ENCODE measurements at regions not wholly inside any gene's neighbourhood (a gene's known extent, or its start where the extent isn't known, plus 50 kb on each side); places are given as distances from the start of the nearest gene placed in this dataset.

GRCh38 chr9:20208226-20208625 lies 414.1 kb downstream of the MLLT3 start:
- H3K9me3 ChIP-seq (replicated peaks; ENCODE audit: control insufficient read depth, insufficient read depth, low read depth, low read length), result no peaks in the 10 kb centered on the region
- no peak for DNase-seq (ENCODE audit: extremely low read depth in 1 of 4, low spot score in 3 of 4)

GRCh38 chr9:20207176-20207575 lies 415.1 kb downstream of the MLLT3 start:
- ChIA-PET POLR2A (no interaction called here), CTCF (ENCODE audit: low intra/inter-chr PET ratio) (no interaction called here)
- Histone ChIP-seq H3K4me3 (no peak overlapping the region), H4K20me1 (replicated peaks; ENCODE audit: control insufficient read depth, insufficient read depth, low read length) (no peaks in the 10 kb centered on the region), H3K4me1 (replicated peaks in 1 of 2; ENCODE audit: control insufficient read depth in 2 of 2, insufficient read depth in 2 of 2, low read length in 2 of 2) (no peaks in the 10 kb centered on the region), H3K27ac (ENCODE audit: extremely low read depth, low read depth, low read length) (no peak overlapping the region), H3K4me2 (ENCODE audit: insufficient read depth, low read length) (no peak overlapping the region), H3K27me3 (ENCODE audit: control insufficient read depth in 2 of 2, insufficient read depth in 2 of 2, low read length in 2 of 2) (no peaks in the 10 kb centered on the region), H3K9me3 (replicated peaks; ENCODE audit: control insufficient read depth, insufficient read depth, low read depth, low read length) (no peaks in the 10 kb centered on the region), H3K36me3 (ENCODE audit: control insufficient read depth, insufficient read depth, low read length) (no peaks in the 10 kb centered on the region), H3K79me2 (ENCODE audit: control insufficient read depth, insufficient read depth, low read length) (no peaks in the 10 kb centered on the region), H2AFZ (ENCODE audit: low read depth, low read length) (no peak overlapping the region), H3K9ac (ENCODE audit: insufficient read depth in 1 of 2, low read depth in 2 of 2, low read length in 2 of 2) (no peak overlapping the region), H3K9me1 (ENCODE audit: control insufficient read depth, insufficient read depth, low read length) (no peaks in the 10 kb centered on the region)
- in situ Hi-C loops (cut with MboI) (no loop called here), intact Hi-C loops (cut with micrococcal nuclease) (no loop called here)
- no peak for ATAC-seq
- BruUV-seq (replicated peaks), result no TSS peak
- TF ChIP-seq POLR2G (IDR thresholded peaks at IDR 0.05; ENCODE audit: low read depth, low read length), result no peak
- TF ChIP-seq POU5F1 (IDR thresholded peaks at IDR 0.05; ENCODE audit: borderline replicate concordance, low read depth, low read length, partially characterized antibody), result no peak
- no peak for TF ChIP-seq THRA (IDR thresholded peaks at IDR 0.05)
- TF ChIP-seq POLR2H (tag; IDR thresholded peaks at IDR 0.05; ENCODE audit: low read depth), result no peak
- no peak for TF ChIP-seq ZNF695 (CRISPR knock-in tag; IDR thresholded peaks at IDR 0.05)
- TF ChIP-seq, protein P1, sequence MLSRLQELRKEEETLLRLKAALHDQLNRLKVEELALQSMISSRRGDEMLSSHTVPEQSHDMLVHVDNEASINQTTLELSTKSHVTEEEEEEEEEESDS (CRISPR knock-in tag; IDR thresholded peaks at IDR 0.05), result no peak
- TF ChIP-seq SMAD2 (IDR thresholded peaks at IDR 0.05; ENCODE audit: low read depth, low read length), result no peak
- TF ChIP-seq MYNN (IDR thresholded peaks at IDR 0.05), result no peak
- no peak for TF ChIP-seq MYNN (CRISPR knock-in tag; IDR thresholded peaks at IDR 0.05)
- no peak for TF ChIP-seq ZNF740 (CRISPR knock-in tag; IDR thresholded peaks at IDR 0.05)
- TF ChIP-seq ZNF740 (tag; IDR thresholded peaks at IDR 0.05), result no peak
- no peak for TF ChIP-seq ZEB2 (IDR thresholded peaks at IDR 0.05)
- no peak for DNase-seq (ENCODE audit: extremely low read depth in 1 of 4, low spot score in 3 of 4)
- no peak for FAIRE-seq
- 0% methylated on average over 1 of the region's 1 CpG for WGBS (ENCODE audit: insufficient coverage, low coverage, missing lambda C conversion rate)

More at GRCh38 chr9:20208226-20208625, 414.1 kb downstream of the MLLT3 start:
- Histone ChIP-seq H2AFZ (ENCODE audit: low read depth, low read length) (no peak overlapping the region), H3K27me3 (ENCODE audit: control insufficient read depth in 2 of 2, insufficient read depth in 2 of 2, low read length in 2 of 2) (no peaks in the 10 kb centered on the region), H3K4me1 (replicated peaks in 1 of 2; ENCODE audit: control insufficient read depth in 2 of 2, insufficient read depth in 2 of 2, low read length in 2 of 2) (no peaks in the 10 kb centered on the region), H3K9me1 (ENCODE audit: control insufficient read depth, insufficient read depth, low read length) (no peaks in the 10 kb centered on the region), H3K9ac (ENCODE audit: insufficient read depth in 1 of 2, low read depth in 2 of 2, low read length in 2 of 2) (no peak overlapping the region), H3K79me2 (ENCODE audit: control insufficient read depth, insufficient read depth, low read length) (no peaks in the 10 kb centered on the region), H3K36me3 (ENCODE audit: control insufficient read depth, insufficient read depth, low read length) (no peaks in the 10 kb centered on the region), H3K4me3 (no peak overlapping the region), H3K4me2 (ENCODE audit: insufficient read depth, low read length) (no peak overlapping the region), H3K27ac (ENCODE audit: extremely low read depth, low read depth, low read length) (no peak overlapping the region), H4K20me1 (replicated peaks; ENCODE audit: control insufficient read depth, insufficient read depth, low read length) (no peaks in the 10 kb centered on the region)
- TF ChIP-seq CHCHD3 (CRISPR knock-in tag; IDR thresholded peaks at IDR 0.05), result no peak
- no peak for TF ChIP-seq ZSCAN29 (IDR thresholded peaks at IDR 0.05)
- no peak for TF ChIP-seq MLX (CRISPR knock-in tag; conservative IDR thresholded peaks at IDR 0.05)
- TF ChIP-seq GABPB1 (CRISPR knock-in tag; IDR thresholded peaks at IDR 0.05), result no peak
- TF ChIP-seq SP1 (CRISPR knock-in tag; IDR thresholded peaks at IDR 0.05), result no peak
- intact Hi-C loops (cut with micrococcal nuclease) (no loop called here), in situ Hi-C loops (cut with MboI) (no loop called here)
- ATAC-seq (no peak), FAIRE-seq (no peak)
- WGBS (ENCODE audit: insufficient coverage, low coverage, missing lambda C conversion rate), result 0% methylated on average over 4 of the region's 5 CpGs
- no TSS peak for BruUV-seq (replicated peaks)
- ChIA-PET CTCF (ENCODE audit: low intra/inter-chr PET ratio) (no interaction called here), POLR2A (no interaction called here)
